AML-193 (cell line): ENCODE measurements at regions not wholly inside any gene's neighbourhood (a gene's known extent, or its start where the extent isn't known, plus 50 kb on each side); places are given as distances from the start of the nearest gene placed in this dataset.

ENCODE experiments used
- DNase-seq, 2 experiments: peaks; one replicate each; lab custom pipeline; 2025; lab: John Stamatoyannopoulos, UW

- no peak for DNase-seq
Measured at GRCh38 chr16:86747761-86748160, 169.4 kb downstream of the FOXL1 start.

- DNase-seq = no peak
Measured at GRCh38 chr16:86748652-86749051, 170.3 kb downstream of the FOXL1 start.

- DNase-seq = no peak
Measured at GRCh38 chr16:86751076-86752030, 173.0 kb downstream of the FOXL1 start.

GRCh38 chr16:86752582-86753175, 174.3 kb downstream of the FOXL1 start:
- DNase-seq = no peak

DNA sequence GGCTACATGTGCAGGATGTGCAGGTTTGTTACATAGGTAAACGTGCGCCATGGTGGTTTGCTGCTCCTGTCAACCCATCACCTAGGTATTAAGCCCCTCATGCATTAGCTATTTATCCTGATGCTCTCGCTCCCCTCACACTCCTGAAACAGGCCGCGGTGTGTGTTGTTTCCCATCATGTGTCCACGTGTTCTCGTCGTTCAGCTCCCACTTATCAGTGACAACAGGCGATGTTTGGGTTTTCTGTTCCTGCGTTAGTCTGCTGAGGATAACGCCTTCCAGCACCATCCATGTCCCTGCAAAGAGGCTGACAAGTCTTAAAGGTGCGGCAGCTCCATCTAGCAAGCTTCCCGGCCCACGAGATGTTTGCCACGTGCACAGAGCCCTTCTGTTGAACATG, 175.1 kb downstream of the FOXL1 start:
- no peak for DNase-seq

DNA sequence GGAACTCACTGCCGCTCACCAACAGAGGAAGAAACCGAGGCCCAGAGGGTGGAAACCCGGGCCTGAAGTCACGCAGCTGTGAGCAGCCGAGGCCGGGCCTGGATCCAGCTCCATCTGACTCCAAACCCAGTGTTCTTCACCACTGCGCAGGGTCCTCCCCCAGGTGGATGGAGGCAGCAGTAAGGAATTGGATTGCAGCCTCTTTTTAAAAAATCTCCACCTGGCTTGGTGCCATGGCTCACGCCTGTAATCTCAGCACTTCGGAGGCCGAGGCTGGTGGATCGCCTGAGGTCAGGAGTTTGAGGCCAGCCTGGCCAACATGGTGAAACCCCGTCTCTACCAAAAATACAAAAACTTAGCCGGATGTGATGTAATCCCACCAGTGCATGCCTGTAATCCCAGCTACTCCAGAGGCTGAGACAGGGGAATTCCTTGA, 177.2 kb downstream of the FOXL1 start:
- no peak for DNase-seq

- no peak for DNase-seq
Measured at GRCh38 chr16:86756882-86757703, 178.7 kb downstream of the FOXL1 start.

GRCh38 chr16:86757704-86758040, 179.3 kb downstream of the FOXL1 start:
- no peak for DNase-seq

GRCh38 chr16:86758932-86759331, 180.6 kb downstream of the FOXL1 start:
- no peak for DNase-seq

DNA sequence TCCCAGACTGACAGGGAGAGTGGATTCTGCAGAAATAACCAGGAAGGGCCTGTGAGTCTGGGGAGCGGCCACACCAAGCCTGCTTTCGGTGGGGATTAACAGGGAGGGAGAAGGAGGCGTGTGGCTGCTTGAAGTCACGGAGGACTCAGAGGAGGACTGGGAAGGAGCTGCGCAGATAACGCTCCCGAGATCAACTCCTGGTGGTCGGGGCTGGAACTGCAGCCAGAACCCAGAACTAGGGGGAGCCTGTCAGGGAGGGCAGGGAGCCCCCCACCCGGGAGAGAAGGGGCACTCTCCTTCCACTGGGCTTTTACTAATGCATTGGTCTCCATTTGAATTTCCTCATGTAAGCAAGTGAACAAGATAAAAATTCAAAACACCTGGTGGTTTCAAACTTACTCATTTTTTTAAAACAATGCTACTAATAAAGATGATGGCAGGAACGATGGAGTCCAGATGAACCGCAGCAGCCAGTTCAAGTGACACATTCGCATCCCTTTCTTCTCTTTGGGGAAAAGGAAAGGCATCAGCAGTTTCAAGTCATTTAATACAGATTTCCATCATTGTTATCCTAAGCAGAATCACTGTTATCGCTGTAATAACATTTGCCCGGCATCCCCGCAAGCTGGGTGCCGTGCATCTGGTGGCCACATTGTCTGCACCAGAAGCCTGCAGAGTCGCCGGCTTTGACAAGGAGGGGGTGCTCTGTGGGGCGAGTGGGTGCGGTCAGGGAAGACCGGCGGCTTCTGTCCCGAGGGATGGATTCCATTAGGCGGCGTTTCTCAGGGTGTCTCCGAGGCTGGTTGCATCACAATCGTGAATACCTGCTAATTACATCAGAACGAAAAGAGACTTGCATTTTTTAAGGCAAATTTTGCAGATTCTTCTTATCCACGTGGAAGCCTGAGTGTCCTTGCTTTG, 183.0 kb downstream of the FOXL1 start:
- no peak for DNase-seq

DNA sequence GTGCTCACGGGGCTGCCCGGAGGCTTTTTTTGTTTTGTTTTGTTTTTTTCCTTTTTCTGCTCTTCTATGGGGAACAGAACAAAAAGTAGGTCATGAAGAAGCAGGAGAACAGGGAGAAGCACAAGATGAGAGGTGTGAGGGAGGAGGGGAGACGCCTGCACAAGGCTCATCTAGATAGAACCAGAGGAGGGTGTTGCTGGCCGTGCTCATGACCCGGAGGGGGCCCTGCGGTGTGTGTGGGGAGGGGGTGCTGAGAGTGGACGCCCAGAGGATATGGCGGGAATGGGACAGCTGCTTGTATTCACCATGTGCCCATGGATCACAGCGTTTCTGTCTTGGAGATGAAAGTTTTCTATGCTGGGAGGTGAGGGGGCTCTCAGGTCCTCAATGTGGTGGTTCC, 183.7 kb downstream of the FOXL1 start:
- DNase-seq = no peak

DNA sequence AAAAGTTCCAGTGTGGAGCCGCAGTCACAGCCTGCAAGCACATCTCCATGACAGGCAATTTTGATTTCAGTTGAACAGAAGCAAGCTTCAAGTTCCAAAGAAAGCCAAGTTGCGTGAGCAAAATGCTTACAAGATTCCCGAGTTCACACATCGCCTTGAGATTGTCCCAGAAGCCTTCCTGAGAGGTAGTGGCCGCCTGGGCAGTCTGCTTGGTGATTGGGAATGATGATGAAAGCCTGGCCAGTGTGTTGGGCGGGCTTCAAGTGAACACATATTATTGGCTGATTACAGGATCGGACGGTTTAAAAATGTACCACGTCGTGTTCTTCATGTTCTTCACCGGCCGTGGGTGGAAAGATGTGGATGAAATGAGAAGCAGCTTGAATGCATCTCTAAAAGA, 185.5 kb downstream of the FOXL1 start:
- DNase-seq = no peak

GRCh38 chr16:86764551-86764950, 186.2 kb downstream of the FOXL1 start:
- DNase-seq = no peak

DNA sequence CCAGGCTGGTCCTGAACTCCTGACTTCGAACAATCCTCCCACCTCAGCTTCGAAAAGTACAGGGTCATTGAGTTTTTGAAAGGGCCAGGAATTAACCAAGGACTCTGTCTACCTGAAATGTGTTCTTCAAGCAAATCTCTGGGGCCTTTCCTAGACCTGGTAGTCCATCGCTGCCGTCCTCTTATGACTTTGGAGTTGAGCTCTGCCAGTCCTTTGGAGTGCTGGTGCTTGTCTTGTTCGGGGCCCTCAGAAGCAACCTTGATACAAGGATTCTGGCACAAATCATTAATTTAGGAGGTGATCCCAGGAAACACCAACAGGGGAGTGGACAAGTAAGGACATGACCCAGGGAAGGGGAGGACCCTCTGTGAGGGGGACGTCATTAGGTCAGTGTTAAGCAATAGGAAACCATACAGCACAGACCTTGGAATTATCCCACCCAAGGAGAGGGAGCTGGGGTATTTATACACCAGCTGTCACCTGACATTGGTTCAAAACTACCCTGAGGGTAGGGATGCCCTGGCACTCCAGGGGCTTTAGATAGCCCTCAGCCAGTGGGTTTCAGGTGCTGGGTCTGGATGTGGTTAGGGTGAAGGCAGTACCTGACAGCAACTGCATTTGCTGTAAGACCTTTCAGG, 187.2 kb downstream of the FOXL1 start:
- DNase-seq = no peak

- DNase-seq = no peak
Measured at GRCh38 chr16:86766700-86767099, 188.4 kb downstream of the FOXL1 start.

GRCh38 chr16:86768228-86768791, 190.0 kb downstream of the FOXL1 start:
- DNase-seq = no peak

- no peak for DNase-seq
Measured at GRCh38 chr16:86768999-86769398, 190.7 kb downstream of the FOXL1 start.

DNA sequence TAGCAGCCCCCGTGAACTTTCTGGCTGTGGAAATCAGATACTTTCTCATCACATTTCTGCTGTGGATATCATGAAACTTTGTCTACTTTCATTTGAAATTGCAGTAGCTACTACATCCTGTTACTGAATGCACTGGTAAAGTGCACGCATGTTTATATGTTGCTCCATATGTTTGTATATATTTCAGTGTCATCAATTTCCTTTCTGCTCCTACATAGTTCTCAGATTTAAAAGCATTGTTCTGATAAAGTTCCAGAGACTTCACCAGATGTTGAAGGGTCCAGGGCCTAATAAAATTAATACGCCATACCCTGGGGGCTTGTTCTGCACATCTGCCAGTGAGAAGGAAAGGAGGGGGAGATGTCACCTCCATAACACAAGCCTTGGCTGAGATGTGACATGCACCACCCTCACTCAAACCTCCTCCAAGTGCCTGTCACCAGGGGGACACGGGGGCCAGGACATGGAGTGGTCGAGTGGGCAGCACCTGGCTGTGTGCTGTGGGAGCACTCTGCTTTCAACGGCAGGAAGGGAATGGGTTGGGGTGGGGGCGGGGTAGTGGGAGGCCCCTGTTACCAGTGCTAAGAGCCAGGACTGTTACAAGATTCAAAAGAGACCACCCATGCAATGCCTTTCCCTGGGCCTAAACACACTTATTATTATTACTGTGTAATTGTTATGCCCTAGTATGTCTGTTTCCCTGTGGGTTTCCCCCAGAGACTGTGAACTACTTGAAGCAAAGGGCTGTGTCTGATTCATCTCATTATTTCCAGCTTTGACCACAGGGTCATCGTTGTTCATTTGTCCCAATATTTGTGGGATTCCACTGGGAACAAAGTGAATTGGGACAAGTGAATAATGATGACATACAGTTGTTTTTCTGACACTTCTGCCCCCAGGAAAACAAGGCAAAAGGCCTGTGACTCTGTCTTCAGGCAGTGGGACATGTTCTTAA, 193.4 kb downstream of the FOXL1 start:
- DNase-seq = no peak

- no peak for DNase-seq
Measured at GRCh38 chr16:86772671-86773353, 194.5 kb downstream of the FOXL1 start.
